HEK293 (cell line): ENCODE measurements at regions not wholly inside any gene's neighbourhood (a gene's known extent, or its start where the extent isn't known, plus 50 kb on each side); places are given as distances from the start of the nearest gene placed in this dataset.

ENCODE experiments used
- CTCF ChIA-PET: fragments of 350-600 bp; formaldehyde crosslinking; extraction: SDS; loops from one replicate; lab custom pipeline; 2021; ENCODE audit warnings: antibody characterized with exemption; lab: Yijun Ruan, JAX
- POLR2A ChIA-PET: fragments of 300-600 bp; formaldehyde crosslinking; extraction: SDS; loops from one replicate; lab custom pipeline; 2020; ENCODE audit warnings: antibody characterized with exemption, inconsistent platforms; lab: Yijun Ruan, JAX
- H3K27ac ChIP-seq: fragments of 200-500 bp; sonication (Bioruptor generic); 2 replicates; pipeline ENCODE4 v1.5.1; 2014; ENCODE audit warnings: low read depth, low read length, control low read depth, inconsistent platforms; ENCODE audit errors: extremely low read depth
- H3K36me3 ChIP-seq, 2 experiments: fragments of 200-500 bp in 1 of 2; sonication (Bioruptor generic) in 1 of 2; 1 replicate in 1 of 2; 2 replicates in 1 of 2; pipeline ENCODE4 v1.5.1; 2014 to 2017; ENCODE audit warnings: inconsistent platforms in 2 of 2, low read length in 2 of 2; ENCODE audit not compliant: control insufficient read depth in 2 of 2, insufficient read depth in 1 of 2
- H3K4me1 ChIP-seq: fragments of 200-500 bp; sonication (Bioruptor generic); 2 replicates; pipeline ENCODE4 v1.5.1; 2014; ENCODE audit warnings: mild to moderate bottlenecking, low read length, inconsistent platforms; ENCODE audit not compliant: control insufficient read depth, insufficient read depth
- H3K4me3 ChIP-seq: 2 replicates; pipeline ENCODE4 v1.5.1; 2011; ENCODE audit warnings: low read depth, mild to moderate bottlenecking, control low read depth, low read length, moderate library complexity
- H3K9me3 ChIP-seq: fragments of 200-500 bp; sonication (Bioruptor generic); 2 replicates; pipeline ENCODE4 v1.5.1; 2014; ENCODE audit warnings: low read depth, low read length, inconsistent platforms; ENCODE audit not compliant: control insufficient read depth, insufficient read depth
- EGR2 ChIP-seq: fragments of 450-650 bp; formaldehyde crosslinking; IDR thresholded peaks from 2 replicates; pipeline ENCODE4 v1.5.1; 2016; ENCODE audit warnings: low read depth, missing biosample characterization, missing genetic modification characterization
- GLIS1 ChIP-seq: fragments of 450-650 bp; formaldehyde crosslinking; IDR thresholded peaks from 2 replicates; pipeline ENCODE4 v1.5.1; 2016; ENCODE audit warnings: missing biosample characterization, missing genetic modification characterization
- GLIS2 ChIP-seq: fragments of 450-650 bp; formaldehyde crosslinking; IDR thresholded peaks from 2 replicates; pipeline ENCODE4 v1.5.1; 2016; ENCODE audit warnings: missing biosample characterization, missing genetic modification characterization
- HOXD13 ChIP-seq: sonication (generic); formaldehyde crosslinking; IDR thresholded peaks from 2 replicates; pipeline ENCODE4 v1.8.0; 2022; ENCODE audit warnings: missing genetic modification reagents, borderline replicate concordance
- KLF1 ChIP-seq: fragments of 450-650 bp; formaldehyde crosslinking; IDR thresholded peaks from 2 replicates; pipeline ENCODE4 v1.5.1; 2016; ENCODE audit warnings: missing biosample characterization, missing genetic modification characterization
- MEIS1 ChIP-seq: sonication (generic); formaldehyde crosslinking; IDR thresholded peaks from 2 replicates; pipeline ENCODE4 v1.8.1; 2022; ENCODE audit warnings: missing genetic modification reagents, mild to moderate bottlenecking, borderline replicate concordance
- RBAK ChIP-seq: fragments of 450-650 bp; formaldehyde crosslinking; IDR thresholded peaks from 2 replicates; pipeline ENCODE4 v1.5.1; 2016; ENCODE audit warnings: missing biosample characterization, missing genetic modification characterization
- TCF7L2 ChIP-seq: IDR thresholded peaks from 2 replicates; pipeline ENCODE4 v1.6.1; 2011; ENCODE audit warnings: low read depth, mild to moderate bottlenecking, inconsistent platforms, low read length, moderate library complexity, borderline replicate concordance
- ZBTB48 ChIP-seq: fragments of 450-650 bp; formaldehyde crosslinking; IDR thresholded peaks from 2 replicates; pipeline ENCODE4 v1.5.1; 2016; ENCODE audit warnings: missing biosample characterization, missing genetic modification characterization
- ZFP41 ChIP-seq: fragments of 450-650 bp; formaldehyde crosslinking; IDR thresholded peaks from 2 replicates; pipeline ENCODE4 v1.5.1; 2016; ENCODE audit warnings: missing biosample characterization, missing genetic modification characterization, borderline replicate concordance
- ZNF169 ChIP-seq: fragments of 450-650 bp; formaldehyde crosslinking; IDR thresholded peaks from 2 replicates; pipeline ENCODE4 v1.5.1; 2016; ENCODE audit warnings: missing biosample characterization, missing genetic modification characterization
- ZNF335 ChIP-seq: fragments of 450-650 bp; formaldehyde crosslinking; conservative IDR thresholded peaks from 2 replicates; pipeline ENCODE4 v1.5.1; 2016; ENCODE audit warnings: missing biosample characterization, missing genetic modification characterization
- ZNF350 ChIP-seq: fragments of 450-650 bp; formaldehyde crosslinking; IDR thresholded peaks from 2 replicates; pipeline ENCODE4 v1.5.0; 2017; ENCODE audit warnings: missing biosample characterization, mild to moderate bottlenecking, missing genetic modification characterization
- ZNF394 ChIP-seq: fragments of 450-650 bp; formaldehyde crosslinking; IDR thresholded peaks from 2 replicates; pipeline ENCODE4 v1.5.1; 2016; ENCODE audit warnings: missing biosample characterization, missing genetic modification characterization, mild to moderate bottlenecking, moderate library complexity, borderline replicate concordance
- ZNF521 ChIP-seq: fragments of 450-650 bp; formaldehyde crosslinking; IDR thresholded peaks from 2 replicates; pipeline ENCODE4 v1.5.1; 2017; ENCODE audit warnings: missing biosample characterization, mild to moderate bottlenecking, missing genetic modification characterization
- ZNF600 ChIP-seq: fragments of 450-650 bp; formaldehyde crosslinking; IDR thresholded peaks from 2 replicates; pipeline ENCODE4 v1.5.1; 2016; ENCODE audit warnings: missing biosample characterization, missing genetic modification characterization
- ZNF610 ChIP-seq: fragments of 450-650 bp; formaldehyde crosslinking; IDR thresholded peaks from 2 replicates; pipeline ENCODE4 v1.5.1; 2016; ENCODE audit warnings: missing biosample characterization, missing genetic modification characterization, borderline replicate concordance
- ZNF623 ChIP-seq: fragments of 450-650 bp; formaldehyde crosslinking; IDR thresholded peaks from 2 replicates; pipeline ENCODE4 v1.5.1; 2016; ENCODE audit warnings: missing biosample characterization, missing genetic modification characterization
- ZNF707 ChIP-seq: fragments of 450-650 bp; formaldehyde crosslinking; IDR thresholded peaks from 2 replicates; pipeline ENCODE4 v1.5.1; 2016; ENCODE audit warnings: missing biosample characterization, missing genetic modification characterization
- ZNF776 ChIP-seq: fragments of 450-650 bp; formaldehyde crosslinking; IDR thresholded peaks from 2 replicates; pipeline ENCODE4 v1.5.0; 2017; ENCODE audit warnings: missing biosample characterization, missing genetic modification characterization, borderline replicate concordance
- ZNF777 ChIP-seq: fragments of 450-650 bp; formaldehyde crosslinking; IDR thresholded peaks from 2 replicates; pipeline ENCODE4 v1.5.1; 2017; ENCODE audit warnings: missing biosample characterization, missing genetic modification characterization, borderline replicate concordance
- ZSCAN30 ChIP-seq: fragments of 450-650 bp; IDR thresholded peaks from 2 replicates; pipeline ENCODE4 v1.5.1; 2018; ENCODE audit warnings: missing biosample characterization, mild to moderate bottlenecking, missing genetic modification characterization, moderate library complexity
- ZXDB ChIP-seq: fragments of 450-650 bp; formaldehyde crosslinking; IDR thresholded peaks from 2 replicates; pipeline ENCODE4 v1.5.1; 2016; ENCODE audit warnings: missing biosample characterization, missing genetic modification characterization
- TF ChIP-seq, protein P1 (sequence below): fragments of 450-650 bp; formaldehyde crosslinking; IDR thresholded peaks from 2 replicates; pipeline ENCODE4 v1.5.1; 2017; ENCODE audit warnings: missing biosample characterization, missing genetic modification characterization
- TF ChIP-seq, protein P2 (sequence below): fragments of 450-650 bp; formaldehyde crosslinking; IDR thresholded peaks from 2 replicates; pipeline ENCODE4 v1.5.1; 2016; ENCODE audit warnings: missing biosample characterization, missing genetic modification characterization, low read depth
- TF ChIP-seq, protein P3 (sequence below): sonication (generic); formaldehyde crosslinking; IDR thresholded peaks from 2 replicates; pipeline ENCODE4 v1.8.1; 2022; ENCODE audit warnings: mild to moderate bottlenecking, moderate library complexity, missing genetic modification reagents
- TF ChIP-seq, protein P4 (sequence below): fragments of 450-650 bp; formaldehyde crosslinking; IDR thresholded peaks from 2 replicates; pipeline ENCODE4 v1.5.1; 2017; ENCODE audit warnings: missing biosample characterization, missing genetic modification characterization
- TF ChIP-seq, protein P5 (sequence below): fragments of 450-650 bp; formaldehyde crosslinking; IDR thresholded peaks from 2 replicates; pipeline ENCODE4 v1.5.1; 2016; ENCODE audit warnings: missing biosample characterization, missing genetic modification characterization
- TF ChIP-seq, protein P6 (sequence below): fragments of 450-650 bp; formaldehyde crosslinking; IDR thresholded peaks from 2 replicates; pipeline ENCODE4 v1.5.1; 2017; ENCODE audit warnings: missing biosample characterization, missing genetic modification characterization

DNA sequence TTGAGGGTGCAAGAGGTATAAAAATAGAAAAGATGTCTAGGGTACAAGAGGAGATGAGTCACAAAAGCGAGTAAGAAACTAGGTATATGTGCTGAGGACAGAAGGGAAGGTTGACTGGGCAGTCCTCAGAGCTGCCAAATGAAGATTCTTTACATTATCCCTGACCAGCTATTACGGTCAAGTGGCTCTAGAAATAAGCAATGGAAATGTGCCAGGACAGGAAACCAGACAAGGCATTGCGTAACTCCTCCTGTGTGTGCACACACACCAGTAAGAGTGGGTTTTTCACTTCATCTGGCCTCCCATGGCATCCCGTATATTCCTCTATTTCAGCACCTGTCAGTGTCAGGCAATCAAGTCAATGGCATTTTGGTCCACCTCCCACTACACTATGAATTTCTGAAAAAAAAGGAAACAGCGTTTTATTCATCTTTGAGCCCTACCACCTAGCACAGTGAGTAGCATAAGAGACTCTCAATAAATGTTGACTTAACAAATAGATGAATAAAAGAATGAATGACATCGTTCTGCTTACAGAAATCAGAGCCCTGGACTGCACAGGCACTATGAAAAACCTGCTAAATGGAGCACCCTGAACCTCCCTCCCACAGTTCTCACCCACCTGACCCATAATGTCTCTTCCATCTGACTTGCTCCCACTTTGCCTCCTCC lies 62.6 kb upstream of the KLF3 start:
- no peaks in the 10 kb centered on the region for H3K9me3 ChIP-seq
- CTCF ChIA-PET, result interaction anchor here (0.7 kb wide), 1 partner anchor 383 kb away, joined by 3 read pairs; no protein-coding TSS in a partner anchor
- H3K4me3 ChIP-seq, result no peak overlapping the region
- no peaks in the 10 kb centered on the region for H3K4me1 ChIP-seq
- POLR2A ChIA-PET, result no interaction called here
- no peaks in the 10 kb centered on the region for H3K36me3 ChIP-seq
- no peak overlapping the region for H3K27ac ChIP-seq
- TF ChIP-seq TCF7L2 (no peak), MEIS1 (CRISPR knock-in tag) (no peak), EGR2 (0 out of 2 replicates have a peak, but pooled peaks have one; percentile 35), ZSCAN30 (tag by site-specific recombination) (no peak), RBAK (no peak), ZNF600 (0 out of 2 replicates have a peak, but pooled peaks have one; percentile 22), ZNF169 (no peak), ZNF777 (tag by site-specific recombination) (no peak), HOXD13 (CRISPR knock-in tag) (no peak), ZNF610 (no peak), ZNF776 (tag by site-specific recombination) (no peak), ZXDB (no peak), ZNF350 (tag by site-specific recombination) (no peak), ZNF623 (tag by site-specific recombination) (no peak), ZNF707 (no peak), ZFP41 (tag by site-specific recombination) (no peak), GLIS2 (tag by site-specific recombination) (no peak), ZBTB48 (tag by site-specific recombination) (no peak), ZNF394 (peak; percentile 32; the same call in 1 of the 2 replicates), KLF1 (no peak), GLIS1 (tag by site-specific recombination) (no peak), ZNF335 (tag by site-specific recombination) (no peak), ZNF521 (tag by site-specific recombination) (no peak)
- TF ChIP-seq, protein P1, sequence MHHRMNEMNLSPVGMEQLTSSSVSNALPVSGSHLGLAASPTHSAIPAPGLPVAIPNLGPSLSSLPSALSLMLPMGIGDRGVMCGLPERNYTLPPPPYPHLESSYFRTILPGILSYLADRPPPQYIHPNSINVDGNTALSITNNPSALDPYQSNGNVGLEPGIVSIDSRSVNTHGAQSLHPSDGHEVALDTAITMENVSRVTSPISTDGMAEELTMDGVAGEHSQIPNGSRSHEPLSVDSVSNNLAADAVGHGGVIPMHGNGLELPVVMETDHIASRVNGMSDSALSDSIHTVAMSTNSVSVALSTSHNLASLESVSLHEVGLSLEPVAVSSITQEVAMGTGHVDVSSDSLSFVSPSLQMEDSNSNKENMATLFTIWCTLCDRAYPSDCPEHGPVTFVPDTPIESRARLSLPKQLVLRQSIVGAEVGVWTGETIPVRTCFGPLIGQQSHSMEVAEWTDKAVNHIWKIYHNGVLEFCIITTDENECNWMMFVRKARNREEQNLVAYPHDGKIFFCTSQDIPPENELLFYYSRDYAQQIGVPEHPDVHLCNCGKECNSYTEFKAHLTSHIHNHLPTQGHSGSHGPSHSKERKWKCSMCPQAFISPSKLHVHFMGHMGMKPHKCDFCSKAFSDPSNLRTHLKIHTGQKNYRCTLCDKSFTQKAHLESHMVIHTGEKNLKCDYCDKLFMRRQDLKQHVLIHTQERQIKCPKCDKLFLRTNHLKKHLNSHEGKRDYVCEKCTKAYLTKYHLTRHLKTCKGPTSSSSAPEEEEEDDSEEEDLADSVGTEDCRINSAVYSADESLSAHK (tag by site-specific recombination), result no peak
- TF ChIP-seq, protein P2, sequence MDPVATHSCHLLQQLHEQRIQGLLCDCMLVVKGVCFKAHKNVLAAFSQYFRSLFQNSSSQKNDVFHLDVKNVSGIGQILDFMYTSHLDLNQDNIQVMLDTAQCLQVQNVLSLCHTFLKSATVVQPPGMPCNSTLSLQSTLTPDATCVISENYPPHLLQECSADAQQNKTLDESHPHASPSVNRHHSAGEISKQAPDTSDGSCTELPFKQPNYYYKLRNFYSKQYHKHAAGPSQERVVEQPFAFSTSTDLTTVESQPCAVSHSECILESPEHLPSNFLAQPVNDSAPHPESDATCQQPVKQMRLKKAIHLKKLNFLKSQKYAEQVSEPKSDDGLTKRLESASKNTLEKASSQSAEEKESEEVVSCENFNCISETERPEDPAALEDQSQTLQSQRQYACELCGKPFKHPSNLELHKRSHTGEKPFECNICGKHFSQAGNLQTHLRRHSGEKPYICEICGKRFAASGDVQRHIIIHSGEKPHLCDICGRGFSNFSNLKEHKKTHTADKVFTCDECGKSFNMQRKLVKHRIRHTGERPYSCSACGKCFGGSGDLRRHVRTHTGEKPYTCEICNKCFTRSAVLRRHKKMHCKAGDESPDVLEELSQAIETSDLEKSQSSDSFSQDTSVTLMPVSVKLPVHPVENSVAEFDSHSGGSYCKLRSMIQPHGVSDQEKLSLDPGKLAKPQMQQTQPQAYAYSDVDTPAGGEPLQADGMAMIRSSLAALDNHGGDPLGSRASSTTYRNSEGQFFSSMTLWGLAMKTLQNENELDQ (tag by site-specific recombination), result no peak
- TF ChIP-seq, protein P3, sequence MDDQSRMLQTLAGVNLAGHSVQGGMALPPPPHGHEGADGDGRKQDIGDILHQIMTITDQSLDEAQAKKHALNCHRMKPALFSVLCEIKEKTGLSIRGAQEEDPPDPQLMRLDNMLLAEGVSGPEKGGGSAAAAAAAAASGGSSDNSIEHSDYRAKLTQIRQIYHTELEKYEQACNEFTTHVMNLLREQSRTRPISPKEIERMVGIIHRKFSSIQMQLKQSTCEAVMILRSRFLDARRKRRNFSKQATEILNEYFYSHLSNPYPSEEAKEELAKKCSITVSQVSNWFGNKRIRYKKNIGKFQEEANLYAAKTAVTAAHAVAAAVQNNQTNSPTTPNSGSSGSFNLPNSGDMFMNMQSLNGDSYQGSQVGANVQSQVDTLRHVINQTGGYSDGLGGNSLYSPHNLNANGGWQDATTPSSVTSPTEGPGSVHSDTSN (CRISPR knock-in tag), result no peak
- TF ChIP-seq, protein P4, sequence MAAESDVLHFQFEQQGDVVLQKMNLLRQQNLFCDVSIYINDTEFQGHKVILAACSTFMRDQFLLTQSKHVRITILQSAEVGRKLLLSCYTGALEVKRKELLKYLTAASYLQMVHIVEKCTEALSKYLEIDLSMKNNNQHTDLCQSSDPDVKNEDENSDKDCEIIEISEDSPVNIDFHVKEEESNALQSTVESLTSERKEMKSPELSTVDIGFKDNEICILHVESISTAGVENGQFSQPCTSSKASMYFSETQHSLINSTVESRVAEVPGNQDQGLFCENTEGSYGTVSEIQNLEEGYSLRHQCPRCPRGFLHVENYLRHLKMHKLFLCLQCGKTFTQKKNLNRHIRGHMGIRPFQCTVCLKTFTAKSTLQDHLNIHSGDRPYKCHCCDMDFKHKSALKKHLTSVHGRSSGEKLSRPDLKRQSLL, result no peak
- TF ChIP-seq, protein P5, sequence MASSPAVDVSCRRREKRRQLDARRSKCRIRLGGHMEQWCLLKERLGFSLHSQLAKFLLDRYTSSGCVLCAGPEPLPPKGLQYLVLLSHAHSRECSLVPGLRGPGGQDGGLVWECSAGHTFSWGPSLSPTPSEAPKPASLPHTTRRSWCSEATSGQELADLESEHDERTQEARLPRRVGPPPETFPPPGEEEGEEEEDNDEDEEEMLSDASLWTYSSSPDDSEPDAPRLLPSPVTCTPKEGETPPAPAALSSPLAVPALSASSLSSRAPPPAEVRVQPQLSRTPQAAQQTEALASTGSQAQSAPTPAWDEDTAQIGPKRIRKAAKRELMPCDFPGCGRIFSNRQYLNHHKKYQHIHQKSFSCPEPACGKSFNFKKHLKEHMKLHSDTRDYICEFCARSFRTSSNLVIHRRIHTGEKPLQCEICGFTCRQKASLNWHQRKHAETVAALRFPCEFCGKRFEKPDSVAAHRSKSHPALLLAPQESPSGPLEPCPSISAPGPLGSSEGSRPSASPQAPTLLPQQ (tag by site-specific recombination), result peak; percentile 32
- TF ChIP-seq, protein P6, sequence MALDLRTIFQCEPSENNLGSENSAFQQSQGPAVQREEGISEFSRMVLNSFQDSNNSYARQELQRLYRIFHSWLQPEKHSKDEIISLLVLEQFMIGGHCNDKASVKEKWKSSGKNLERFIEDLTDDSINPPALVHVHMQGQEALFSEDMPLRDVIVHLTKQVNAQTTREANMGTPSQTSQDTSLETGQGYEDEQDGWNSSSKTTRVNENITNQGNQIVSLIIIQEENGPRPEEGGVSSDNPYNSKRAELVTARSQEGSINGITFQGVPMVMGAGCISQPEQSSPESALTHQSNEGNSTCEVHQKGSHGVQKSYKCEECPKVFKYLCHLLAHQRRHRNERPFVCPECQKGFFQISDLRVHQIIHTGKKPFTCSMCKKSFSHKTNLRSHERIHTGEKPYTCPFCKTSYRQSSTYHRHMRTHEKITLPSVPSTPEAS (tag by site-specific recombination), result peak; percentile 61
